ENCODE measurements at regions not wholly inside any gene's neighbourhood (a gene's known extent, or its start where the extent isn't known, plus 50 kb on each side); places are given as distances from the start of the nearest gene placed in this dataset.
"Not testable (repeated sequence)": the region's sequence is repeated elsewhere in the genome, so short reads cannot be mapped to it uniquely, and the experiment has no call there.

DNA sequence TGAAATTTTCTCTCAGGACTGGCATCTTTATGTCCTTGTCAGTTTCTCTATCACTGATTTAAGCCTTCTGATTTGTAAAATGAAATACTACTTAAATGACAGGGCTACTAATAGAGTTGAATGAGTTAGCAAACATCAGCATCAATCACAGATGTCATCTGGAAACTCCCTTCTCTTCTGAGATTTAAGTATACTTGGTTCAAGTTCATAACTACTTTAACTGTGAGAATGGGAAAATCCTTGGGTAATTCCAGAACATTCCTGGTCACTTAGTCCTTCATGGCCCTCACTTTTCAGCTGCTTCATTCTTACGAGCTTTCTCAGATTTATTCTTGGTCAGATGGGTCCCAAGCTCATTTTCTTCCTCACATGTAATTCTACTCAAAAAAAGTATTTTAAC lies 1655.3 kb upstream of the FLRT2 start:
- H3K4me1 ChIP-seq (ENCODE audit: control insufficient read depth in 1 of 2, insufficient read depth in 2 of 2, low read length in 2 of 2) = no peaks in the 10 kb centered on the region
- WGBS, 2 donors = 0 to 9% methylated on average over 1 of the region's 1 CpG
- intact Hi-C loops (cut with DNase I) = no loop called here
- ATAC-seq (ENCODE audit: low FRiP score) (no peak), DNase-seq (no peak)
- H3K36me3 ChIP-seq (ENCODE audit: control insufficient read depth in 1 of 2, insufficient read depth in 2 of 2, low read length in 1 of 2) = no peaks in the 10 kb centered on the region
- no peaks in the 10 kb centered on the region for H3K27me3 ChIP-seq (ENCODE audit: control insufficient read depth in 1 of 2, insufficient read depth in 2 of 2, low read length in 1 of 2)
- no peak overlapping the region for H3K4me3 ChIP-seq (ENCODE audit: low read length in 2 of 2)
- no peaks in the 10 kb centered on the region for H3K9me3 ChIP-seq (ENCODE audit: control insufficient read depth, low read length)
- H3K27ac ChIP-seq (ENCODE audit: low read depth in 1 of 2, low read length in 2 of 2) = no peak overlapping the region

GRCh38 chr14:83883732-83884131 lies 1646.2 kb upstream of the FLRT2 start:
- intact Hi-C loops (cut with DNase I) = no loop called here
- no peaks in the 10 kb centered on the region for H3K9me3 ChIP-seq (ENCODE audit: control insufficient read depth, low read length)
- peaks cover 0 to 2% of the 10 kb centered on the region in 2 donors for H3K36me3 ChIP-seq (ENCODE audit: control insufficient read depth in 1 of 2, insufficient read depth in 2 of 2, low read length in 1 of 2)
- H3K27me3 ChIP-seq (ENCODE audit: control insufficient read depth in 1 of 2, insufficient read depth in 2 of 2, low read length in 1 of 2) = no peaks in the 10 kb centered on the region
- H3K27ac ChIP-seq (ENCODE audit: low read depth in 1 of 2, low read length in 2 of 2) = no peak overlapping the region
- DNase-seq (no peak), ATAC-seq (ENCODE audit: low FRiP score) (no peak)
- no peaks in the 10 kb centered on the region for H3K4me1 ChIP-seq (ENCODE audit: control insufficient read depth in 1 of 2, insufficient read depth in 2 of 2, low read length in 2 of 2)
- no peak overlapping the region for H3K4me3 ChIP-seq (ENCODE audit: low read length in 2 of 2)
- WGBS, 2 donors = 79 to 82% methylated on average over 1 of the region's 1 CpG

DNA sequence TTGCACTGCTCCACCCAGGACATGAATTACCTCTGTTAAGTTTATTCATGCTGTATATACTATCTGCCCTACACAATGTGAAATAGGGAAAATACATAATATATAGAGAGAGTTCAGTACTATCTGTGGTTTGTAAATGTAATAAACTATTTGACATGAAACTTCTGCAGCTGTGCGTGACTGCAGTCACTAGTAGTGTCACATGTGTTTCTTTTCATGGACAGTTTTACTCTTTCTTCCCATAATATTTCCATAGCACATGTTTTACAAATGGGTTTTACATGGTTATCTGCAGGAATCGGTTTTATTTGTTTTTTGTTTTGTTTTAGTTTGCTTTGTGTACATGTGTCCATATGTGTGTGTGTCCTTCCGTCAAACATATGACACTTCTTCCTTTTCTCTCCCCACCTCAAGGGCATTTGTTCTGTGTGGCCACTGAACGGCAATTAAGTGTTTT lies 1644.1 kb upstream of the FLRT2 start:
- H3K27ac ChIP-seq (ENCODE audit: low read depth in 1 of 2, low read length in 2 of 2) = no peak overlapping the region
- H3K27me3 ChIP-seq (ENCODE audit: control insufficient read depth in 1 of 2, insufficient read depth in 2 of 2, low read length in 1 of 2) = no peaks in the 10 kb centered on the region
- no peak overlapping the region for H3K4me3 ChIP-seq (ENCODE audit: low read length in 2 of 2)
- intact Hi-C loops (cut with DNase I) = no loop called here
- no peaks in the 10 kb centered on the region for H3K9me3 ChIP-seq (ENCODE audit: control insufficient read depth, low read length)
- H3K36me3 ChIP-seq (ENCODE audit: control insufficient read depth in 1 of 2, insufficient read depth in 2 of 2, low read length in 1 of 2) = peaks cover 0 to 2% of the 10 kb centered on the region in 2 donors
- 82 to 85% methylated on average over 4 of the region's 4 CpGs for WGBS, 2 donors
- ATAC-seq (ENCODE audit: low FRiP score) (no peak), DNase-seq (no peak)
- no peaks in the 10 kb centered on the region for H3K4me1 ChIP-seq (ENCODE audit: control insufficient read depth in 1 of 2, insufficient read depth in 2 of 2, low read length in 2 of 2)

- Histone ChIP-seq H3K4me1 (ENCODE audit: control insufficient read depth in 1 of 2, insufficient read depth in 2 of 2, low read length in 2 of 2) (no peaks in the 10 kb centered on the region), H3K36me3 (ENCODE audit: control insufficient read depth in 1 of 2, insufficient read depth in 2 of 2, low read length in 1 of 2) (no peaks in the 10 kb centered on the region), H3K27ac (ENCODE audit: low read depth in 1 of 2, low read length in 2 of 2) (no peak overlapping the region), H3K9me3 (ENCODE audit: control insufficient read depth, low read length) (no peaks in the 10 kb centered on the region), H3K4me3 (ENCODE audit: low read length in 2 of 2) (no peak overlapping the region), H3K27me3 (ENCODE audit: control insufficient read depth in 1 of 2, insufficient read depth in 2 of 2, low read length in 1 of 2) (no peaks in the 10 kb centered on the region)
- no peak for DNase-seq
- 81 to 88% methylated on average over 1 of the region's 1 CpG for WGBS, 2 donors
- ATAC-seq (ENCODE audit: low FRiP score) = no peak
- intact Hi-C loops (cut with DNase I) = no loop called here
Observed at GRCh38 chr14:83887866-83888265, 1642.1 kb upstream of the FLRT2 start.

- Histone ChIP-seq H3K36me3 (ENCODE audit: control insufficient read depth in 1 of 2, insufficient read depth in 2 of 2, low read length in 1 of 2) (no peaks in the 10 kb centered on the region), H3K4me3 (ENCODE audit: low read length in 2 of 2) (no peak overlapping the region), H3K4me1 (ENCODE audit: control insufficient read depth in 1 of 2, insufficient read depth in 2 of 2, low read length in 2 of 2) (no peaks in the 10 kb centered on the region), H3K27ac (ENCODE audit: low read depth in 1 of 2, low read length in 2 of 2) (no peak overlapping the region), H3K27me3 (ENCODE audit: control insufficient read depth in 1 of 2, insufficient read depth in 2 of 2, low read length in 1 of 2) (no peaks in the 10 kb centered on the region), H3K9me3 (ENCODE audit: control insufficient read depth, low read length) (no peaks in the 10 kb centered on the region)
- intact Hi-C loops (cut with DNase I) = no loop called here
- DNase-seq (no peak), ATAC-seq (ENCODE audit: low FRiP score) (no peak)
Observed at GRCh38 chr14:83893447-83893846, 1636.5 kb upstream of the FLRT2 start.

DNA sequence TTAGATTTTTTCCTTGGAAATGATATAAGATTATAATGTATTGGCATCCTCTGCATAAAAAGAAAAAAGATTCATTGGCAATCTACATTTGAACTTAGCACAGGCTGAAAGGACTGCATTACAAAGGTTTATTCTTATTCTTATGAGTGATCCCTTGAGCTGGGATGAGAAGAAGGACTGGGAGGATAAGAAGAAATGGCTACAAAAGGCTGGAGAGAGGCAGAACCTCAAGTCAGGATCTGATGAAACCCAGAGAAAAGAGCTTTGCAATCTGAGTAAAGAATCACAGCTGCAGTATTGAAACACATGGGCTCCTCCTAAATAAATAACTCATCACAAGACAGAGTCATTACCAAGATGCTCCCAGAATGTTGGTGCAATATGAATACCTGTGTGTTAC lies 1635.4 kb upstream of the FLRT2 start:
- Histone ChIP-seq H3K27ac (ENCODE audit: low read depth in 1 of 2, low read length in 2 of 2) (no peak overlapping the region), H3K27me3 (ENCODE audit: control insufficient read depth in 1 of 2, insufficient read depth in 2 of 2, low read length in 1 of 2) (no peaks in the 10 kb centered on the region), H3K4me3 (ENCODE audit: low read length in 2 of 2) (no peak overlapping the region), H3K4me1 (ENCODE audit: control insufficient read depth in 1 of 2, insufficient read depth in 2 of 2, low read length in 2 of 2) (no peaks in the 10 kb centered on the region), H3K9me3 (ENCODE audit: control insufficient read depth, low read length) (no peaks in the 10 kb centered on the region), H3K36me3 (ENCODE audit: control insufficient read depth in 1 of 2, insufficient read depth in 2 of 2, low read length in 1 of 2) (no peaks in the 10 kb centered on the region)
- DNase-seq (no peak), ATAC-seq (ENCODE audit: low FRiP score) (no peak)
- intact Hi-C loops (cut with DNase I) = no loop called here

- intact Hi-C loops (cut with DNase I); DNase-seq; H3K27me3 ChIP-seq (ENCODE audit: control insufficient read depth in 1 of 2, insufficient read depth in 2 of 2, low read length in 1 of 2); ATAC-seq (ENCODE audit: low FRiP score); H3K9me3 ChIP-seq (ENCODE audit: control insufficient read depth, low read length); H3K4me3 ChIP-seq (ENCODE audit: low read length in 2 of 2); H3K27ac ChIP-seq (ENCODE audit: low read depth in 1 of 2, low read length in 2 of 2); H3K36me3 ChIP-seq (ENCODE audit: control insufficient read depth in 1 of 2, insufficient read depth in 2 of 2, low read length in 1 of 2); H3K4me1 ChIP-seq (ENCODE audit: control insufficient read depth in 1 of 2, insufficient read depth in 2 of 2, low read length in 2 of 2): not testable (repeated sequence)
- 88 to 89% methylated on average over 2 of the region's 2 CpGs for WGBS, 2 donors
Observed at GRCh38 chr14:83898558-83898957, 1631.4 kb upstream of the FLRT2 start.

GRCh38 chr14:83899706-83900105 lies 1630.2 kb upstream of the FLRT2 start:
- intact Hi-C loops (cut with DNase I) = no loop called here

GRCh38 chr14:83905157-83905556 lies 1624.8 kb upstream of the FLRT2 start:
- Histone ChIP-seq H3K36me3 (ENCODE audit: control insufficient read depth in 1 of 2, insufficient read depth in 2 of 2, low read length in 1 of 2) (no peaks in the 10 kb centered on the region), H3K27ac (ENCODE audit: low read depth in 1 of 2, low read length in 2 of 2) (no peak overlapping the region), H3K4me1 (ENCODE audit: control insufficient read depth in 1 of 2, insufficient read depth in 2 of 2, low read length in 2 of 2) (no peaks in the 10 kb centered on the region), H3K27me3 (ENCODE audit: control insufficient read depth in 1 of 2, insufficient read depth in 2 of 2, low read length in 1 of 2) (no peaks in the 10 kb centered on the region), H3K9me3 (ENCODE audit: control insufficient read depth, low read length) (no peaks in the 10 kb centered on the region), H3K4me3 (ENCODE audit: low read length in 2 of 2) (no peak overlapping the region)
- WGBS, 2 donors = 90 to 92% methylated on average over 1 of the region's 1 CpG
- ATAC-seq (ENCODE audit: low FRiP score) (no peak), DNase-seq (no peak)
- intact Hi-C loops (cut with DNase I) = no loop called here

More at GRCh38 chr14:83899706-83900105, 1630.2 kb upstream of the FLRT2 start:
- ATAC-seq (ENCODE audit: low FRiP score) = no peak
- Histone ChIP-seq H3K9me3 (ENCODE audit: control insufficient read depth, low read length) (no peaks in the 10 kb centered on the region), H3K4me3 (ENCODE audit: low read length in 2 of 2) (no peak overlapping the region), H3K36me3 (ENCODE audit: control insufficient read depth in 1 of 2, insufficient read depth in 2 of 2, low read length in 1 of 2) (no peaks in the 10 kb centered on the region), H3K27me3 (ENCODE audit: control insufficient read depth in 1 of 2, insufficient read depth in 2 of 2, low read length in 1 of 2) (no peaks in the 10 kb centered on the region), H3K4me1 (ENCODE audit: control insufficient read depth in 1 of 2, insufficient read depth in 2 of 2, low read length in 2 of 2) (no peaks in the 10 kb centered on the region), H3K27ac (ENCODE audit: low read depth in 1 of 2, low read length in 2 of 2) (no peak overlapping the region)
- WGBS, 2 donors = 86 to 91% methylated on average over 3 of the region's 3 CpGs
- DNase-seq = no peak

Data from aorta (tissue), 5 donors.